HG02885 (cell line): ENCODE measurements at regions not wholly inside any gene's neighbourhood (a gene's known extent, or its start where the extent isn't known, plus 50 kb on each side); places are given as distances from the start of the nearest gene placed in this dataset.

Experiments used
- ATAC-seq: cut with Tn5 transposase; IDR thresholded peaks from one replicate; pipeline ENCODE4 v1.9.1; 2021; ENCODE audit warnings: mild to moderate bottlenecking; ENCODE audit not compliant: unreplicated experiment, poor library complexity

GRCh38 chr1:232188318-232188717 is 441.6 kb downstream of the SIPA1L2 start:
- ATAC-seq = no peak

GRCh38 chr1:232186931-232187330 is 443.0 kb downstream of the SIPA1L2 start:
- ATAC-seq = no peak

- no peak for ATAC-seq
Measured at GRCh38 chr1:232184561-232185530, 445.1 kb downstream of the SIPA1L2 start.

- ATAC-seq = no peak
Measured at GRCh38 chr1:232183802-232184201, 446.1 kb downstream of the SIPA1L2 start.

- no peak for ATAC-seq
Measured at GRCh38 chr1:232183266-232183800, 446.6 kb downstream of the SIPA1L2 start.

- ATAC-seq = no peak
Measured at GRCh38 chr1:232182236-232182635, 447.7 kb downstream of the SIPA1L2 start.

GRCh38 chr1:232180779-232181136 is 449.2 kb downstream of the SIPA1L2 start:
- no peak for ATAC-seq

GRCh38 chr1:232179896-232180778 is 449.8 kb downstream of the SIPA1L2 start:
- no peak for ATAC-seq

GRCh38 chr1:232178191-232178590 is 451.7 kb downstream of the SIPA1L2 start:
- ATAC-seq = no peak

- ATAC-seq = no peak
Measured at GRCh38 chr1:232177438-232177837, 452.5 kb downstream of the SIPA1L2 start.

- ATAC-seq = no peak
Measured at GRCh38 chr1:232176222-232176621, 453.7 kb downstream of the SIPA1L2 start.

GRCh38 chr1:232174306-232174705 is 455.6 kb downstream of the SIPA1L2 start:
- ATAC-seq = no peak

- no peak for ATAC-seq
Measured at GRCh38 chr1:232172563-232172962, 457.4 kb downstream of the SIPA1L2 start.

- no peak for ATAC-seq
Measured at GRCh38 chr1:232170909-232171308, 459.0 kb downstream of the SIPA1L2 start.

- ATAC-seq = no peak
Measured at GRCh38 chr1:232169436-232169835, 460.5 kb downstream of the SIPA1L2 start.

- no peak for ATAC-seq
Measured at GRCh38 chr1:232168508-232168907, 461.4 kb downstream of the SIPA1L2 start.

GRCh38 chr1:232166942-232167341 is 463.0 kb downstream of the SIPA1L2 start:
- ATAC-seq = no peak

- no peak for ATAC-seq
Measured at GRCh38 chr1:232164078-232164963, 465.6 kb downstream of the SIPA1L2 start.

GRCh38 chr1:232163533-232163932 is 466.4 kb downstream of the SIPA1L2 start:
- no peak for ATAC-seq

GRCh38 chr1:232162001-232162400 is 467.9 kb downstream of the SIPA1L2 start:
- no peak for ATAC-seq
